ENCODE measurements at regions not wholly inside any gene's neighbourhood (a gene's known extent, or its start where the extent isn't known, plus 50 kb on each side); places are given as distances from the start of the nearest gene placed in this dataset.

- no peak for TF ChIP-seq CTCF (IDR thresholded peaks at IDR 0.05)
- intact Hi-C loops (cut with DNase I, micrococcal nuclease), result no loop called here
Observed at GRCh38 chr9:26375448-26375847, 517.2 kb downstream of the CAAP1 start.

GRCh38 chr9:26373616-26374015 is 519.0 kb downstream of the CAAP1 start:
- peaks cover 4% of the 10 kb centered on the region for H3K9me3 ChIP-seq
- DNase-seq (no peak), ATAC-seq (no peak)
- no peak overlapping the region for H3K4me3 ChIP-seq
- no peak for TF ChIP-seq CTCF (IDR thresholded peaks at IDR 0.05)
- no peaks in the 10 kb centered on the region for H3K36me3 ChIP-seq (ENCODE audit: low read depth)
- H3K4me1 ChIP-seq (ENCODE audit: low read depth), result no peaks in the 10 kb centered on the region
- intact Hi-C loops (cut with DNase I, micrococcal nuclease), result no loop called here

More at GRCh38 chr9:26375448-26375847, 517.2 kb downstream of the CAAP1 start:
- Histone ChIP-seq H3K36me3 (ENCODE audit: low read depth) (no peaks in the 10 kb centered on the region), H3K4me3 (no peak overlapping the region), H3K9me3 (peaks cover 4% of the 10 kb centered on the region), H3K4me1 (ENCODE audit: low read depth) (no peaks in the 10 kb centered on the region)
- DNase-seq (no peak), ATAC-seq (no peak)

GRCh38 chr9:26371236-26371635 is 521.4 kb downstream of the CAAP1 start:
- no peaks in the 10 kb centered on the region for H3K36me3 ChIP-seq (ENCODE audit: low read depth)
- no peak overlapping the region for H3K4me3 ChIP-seq
- no peaks in the 10 kb centered on the region for H3K9me3 ChIP-seq
- ATAC-seq (no peak), DNase-seq (no peak)
- intact Hi-C loops (cut with DNase I, micrococcal nuclease), result no loop called here
- TF ChIP-seq CTCF (IDR thresholded peaks at IDR 0.05), result no peak
- H3K4me1 ChIP-seq (ENCODE audit: low read depth), result no peaks in the 10 kb centered on the region

- DNase-seq (no peak), ATAC-seq (no peak)
- Histone ChIP-seq H3K9me3 (no peaks in the 10 kb centered on the region), H3K4me3 (no peak overlapping the region), H3K36me3 (ENCODE audit: low read depth) (no peaks in the 10 kb centered on the region), H3K4me1 (ENCODE audit: low read depth) (no peaks in the 10 kb centered on the region)
- no peak for TF ChIP-seq CTCF (IDR thresholded peaks at IDR 0.05)
- intact Hi-C loops (cut with DNase I, micrococcal nuclease), result no loop called here
Observed at GRCh38 chr9:26369093-26369492, 523.5 kb downstream of the CAAP1 start.

- TF ChIP-seq CTCF (IDR thresholded peaks at IDR 0.05), result no peak
- ATAC-seq (no peak), DNase-seq (no peak)
- no peaks in the 10 kb centered on the region for H3K9me3 ChIP-seq
- H3K36me3 ChIP-seq (ENCODE audit: low read depth), result no peaks in the 10 kb centered on the region
- intact Hi-C loops (cut with DNase I, micrococcal nuclease), result no loop called here
- no peaks in the 10 kb centered on the region for H3K4me1 ChIP-seq (ENCODE audit: low read depth)
- no peak overlapping the region for H3K4me3 ChIP-seq
Observed at GRCh38 chr9:26368241-26368640, 524.4 kb downstream of the CAAP1 start.

GRCh38 chr9:26361010-26361409 is 531.6 kb downstream of the CAAP1 start:
- Histone ChIP-seq H3K4me1 (ENCODE audit: low read depth) (no peaks in the 10 kb centered on the region), H3K36me3 (ENCODE audit: low read depth) (no peaks in the 10 kb centered on the region), H3K4me3 (no peak overlapping the region), H3K9me3 (no peaks in the 10 kb centered on the region)
- DNase-seq, result no peak
- TF ChIP-seq CTCF (IDR thresholded peaks at IDR 0.05), result no peak
- ATAC-seq, result no peak
- intact Hi-C loops (cut with DNase I, micrococcal nuclease), result no loop called here
